ENCODE measurements at regions not wholly inside any gene's neighbourhood (a gene's known extent, or its start where the extent isn't known, plus 50 kb on each side); places are given as distances from the start of the nearest gene placed in this dataset.

GRCh38 chr5:168198359-168198758 lies 93.1 kb upstream of the WWC1 start:
- ATAC-seq (no peak), DNase-seq (no peak)
- CTCF ChIA-PET: no interaction called here
- Mint-ChIP-seq H3K27ac (no peak overlapping the region), H3K4me3 (no peak overlapping the region), H3K36me3 (no peaks in the 10 kb centered on the region), H3K27me3 (peaks cover 0 to 22% (median 4%) of the 10 kb centered on the region in 5 donors), H3K9me3 (no peaks in the 10 kb centered on the region), H3K4me1 (peaks cover 0 to 3% (median 0%) of the 10 kb centered on the region in 7 donors)
- Histone ChIP-seq H3K9me3 (ENCODE audit: control insufficient read depth in 2 of 3, low read length in 3 of 3) (no peaks in the 10 kb centered on the region), H3K27me3 (ENCODE audit: control insufficient read depth in 2 of 2, insufficient read depth in 2 of 2, low read length in 2 of 2) (no peaks in the 10 kb centered on the region), H3K4me1 (ENCODE audit: control insufficient read depth in 2 of 2, insufficient read depth in 2 of 2, low read length in 2 of 2) (no peaks in the 10 kb centered on the region), H3K4me3 (ENCODE audit: low read length) (no peak overlapping the region), H3K27ac (ENCODE audit: low read depth, low read length) (no peak overlapping the region), H3K36me3 (ENCODE audit: control insufficient read depth in 2 of 3, insufficient read depth in 3 of 3, low read length in 3 of 3) (no peaks in the 10 kb centered on the region)
- POLR2A ChIA-PET: no interaction called here
- intact Hi-C loops (cut with micrococcal nuclease): no loop called here

GRCh38 chr5:168202996-168203395 lies 88.4 kb upstream of the WWC1 start:
- ATAC-seq: no peak
- no peaks in the 10 kb centered on the region for H3K36me3 Mint-ChIP-seq
- peaks cover 0 to 4% (median 0%) of the 10 kb centered on the region in 7 donors for H3K4me1 Mint-ChIP-seq
- no peak for DNase-seq
- H3K27ac Mint-ChIP-seq: no peak overlapping the region
- Histone ChIP-seq H3K27ac (ENCODE audit: low read depth, low read length) (no peak overlapping the region), H3K4me3 (ENCODE audit: low read length) (no peak overlapping the region), H3K27me3 (ENCODE audit: control insufficient read depth in 2 of 2, insufficient read depth in 2 of 2, low read length in 2 of 2) (no peaks in the 10 kb centered on the region), H3K36me3 (ENCODE audit: control insufficient read depth in 2 of 3, insufficient read depth in 3 of 3, low read length in 3 of 3) (no peaks in the 10 kb centered on the region), H3K4me1 (ENCODE audit: control insufficient read depth in 2 of 2, insufficient read depth in 2 of 2, low read length in 2 of 2) (no peaks in the 10 kb centered on the region), H3K9me3 (ENCODE audit: control insufficient read depth in 2 of 3, low read length in 3 of 3) (no peaks in the 10 kb centered on the region)
- ChIA-PET POLR2A (no interaction called here), CTCF (no interaction called here)
- intact Hi-C loops (cut with micrococcal nuclease): no loop called here
- H3K9me3 Mint-ChIP-seq: no peaks in the 10 kb centered on the region
- H3K27me3 Mint-ChIP-seq: peaks cover 0 to 8% (median 4%) of the 10 kb centered on the region in 5 donors
- no peak overlapping the region for H3K4me3 Mint-ChIP-seq

DNA sequence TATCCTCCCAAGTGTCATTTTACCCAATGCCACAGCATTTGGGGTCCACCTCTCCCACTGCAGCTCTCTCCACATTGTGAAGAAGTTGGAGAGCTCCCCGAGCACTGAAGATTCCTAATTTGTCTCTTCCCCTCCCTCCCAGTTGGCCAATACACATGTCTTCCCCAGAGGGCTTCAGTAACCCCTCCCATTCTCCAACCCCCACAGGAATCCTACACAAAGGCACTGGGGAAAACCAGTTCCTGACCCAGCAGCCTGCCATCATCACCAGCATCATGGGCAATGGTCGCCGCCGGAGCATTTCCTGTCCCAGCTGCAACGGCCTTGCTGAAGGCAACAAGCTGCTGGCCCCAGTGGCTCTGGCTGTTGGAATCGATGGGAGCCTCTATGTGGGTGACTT lies 87.3 kb upstream of the WWC1 start:
- CTCF ChIA-PET: no interaction called here
- H3K27me3 Mint-ChIP-seq: peaks cover 0 to 8% (median 4%) of the 10 kb centered on the region in 5 donors

DNA sequence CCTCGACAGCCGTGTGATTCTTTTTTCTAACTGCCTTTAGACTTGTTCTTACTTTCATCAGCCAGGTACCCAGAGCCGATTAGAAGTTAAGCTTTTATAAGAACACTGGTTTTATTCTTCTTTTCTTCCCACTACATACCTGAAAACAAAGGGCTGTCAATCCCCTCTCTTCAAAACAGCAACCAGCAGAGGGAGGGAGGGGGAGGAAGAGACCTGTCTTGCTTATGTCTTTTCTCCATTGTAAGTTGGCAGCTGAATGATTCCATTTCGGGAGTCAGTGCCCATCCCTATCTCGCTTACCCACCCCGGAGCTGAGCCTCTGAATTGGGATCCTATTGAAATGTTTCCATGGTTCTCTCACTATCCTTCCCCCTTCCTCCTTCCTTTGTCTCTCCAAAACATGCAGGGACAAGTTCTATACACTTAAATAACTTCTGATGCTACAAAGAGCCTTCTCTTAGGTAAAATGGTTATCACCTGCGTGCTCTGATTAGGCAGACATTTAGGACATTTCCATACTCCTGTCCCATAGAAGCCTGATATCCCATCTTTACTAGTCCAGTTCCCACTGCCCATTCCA lies 83.9 kb upstream of the WWC1 start:
- no peak overlapping the region for H3K4me3 ChIP-seq (ENCODE audit: low read length)
- Mint-ChIP-seq H3K27ac (no peak overlapping the region), H3K27me3 (peaks cover 0 to 8% (median 4%) of the 10 kb centered on the region in 5 donors), H3K4me3 (no peak overlapping the region), H3K4me1 (peaks cover 0 to 4% (median 0%) of the 10 kb centered on the region in 7 donors), H3K36me3 (no peaks in the 10 kb centered on the region), H3K9me3 (no peaks in the 10 kb centered on the region)
- H3K4me1 ChIP-seq (ENCODE audit: control insufficient read depth in 2 of 2, insufficient read depth in 2 of 2, low read length in 2 of 2): no peaks in the 10 kb centered on the region
- ATAC-seq (no peak), DNase-seq (no peak)
- no peaks in the 10 kb centered on the region for H3K36me3 ChIP-seq (ENCODE audit: control insufficient read depth in 2 of 3, insufficient read depth in 3 of 3, low read length in 3 of 3)
- CTCF ChIA-PET: no interaction called here
- H3K27me3 ChIP-seq (ENCODE audit: control insufficient read depth in 2 of 2, insufficient read depth in 2 of 2, low read length in 2 of 2): no peaks in the 10 kb centered on the region
- POLR2A ChIA-PET: no interaction called here
- intact Hi-C loops (cut with micrococcal nuclease): no loop called here
- no peak overlapping the region for H3K27ac ChIP-seq (ENCODE audit: low read depth, low read length)
- H3K9me3 ChIP-seq (ENCODE audit: control insufficient read depth in 2 of 3, low read length in 3 of 3): no peaks in the 10 kb centered on the region

More for the DNA sequence above, 87.3 kb upstream of the WWC1 start:
- Histone ChIP-seq H3K27ac (ENCODE audit: low read depth, low read length) (no peak overlapping the region), H3K4me3 (ENCODE audit: low read length) (no peak overlapping the region), H3K36me3 (ENCODE audit: control insufficient read depth in 2 of 3, insufficient read depth in 3 of 3, low read length in 3 of 3) (no peaks in the 10 kb centered on the region), H3K4me1 (ENCODE audit: control insufficient read depth in 2 of 2, insufficient read depth in 2 of 2, low read length in 2 of 2) (no peaks in the 10 kb centered on the region), H3K27me3 (ENCODE audit: control insufficient read depth in 2 of 2, insufficient read depth in 2 of 2, low read length in 2 of 2) (no peaks in the 10 kb centered on the region), H3K9me3 (ENCODE audit: control insufficient read depth in 2 of 3, low read length in 3 of 3) (no peaks in the 10 kb centered on the region)
- ATAC-seq (no peak), DNase-seq (no peak)
- H3K27ac Mint-ChIP-seq: no peak overlapping the region
- intact Hi-C loops (cut with micrococcal nuclease): no loop called here
- POLR2A ChIA-PET: no interaction called here
- H3K36me3 Mint-ChIP-seq: no peaks in the 10 kb centered on the region
- H3K4me3 Mint-ChIP-seq: no peak overlapping the region
- peaks cover 0 to 4% (median 0%) of the 10 kb centered on the region in 7 donors for H3K4me1 Mint-ChIP-seq
- H3K9me3 Mint-ChIP-seq: no peaks in the 10 kb centered on the region

- intact Hi-C loops (cut with micrococcal nuclease): no loop called here
- Histone ChIP-seq H3K4me1 (ENCODE audit: control insufficient read depth in 2 of 2, insufficient read depth in 2 of 2, low read length in 2 of 2) (no peaks in the 10 kb centered on the region), H3K9me3 (ENCODE audit: control insufficient read depth in 2 of 3, low read length in 3 of 3) (no peaks in the 10 kb centered on the region), H3K27me3 (ENCODE audit: control insufficient read depth in 2 of 2, insufficient read depth in 2 of 2, low read length in 2 of 2) (no peaks in the 10 kb centered on the region), H3K27ac (ENCODE audit: low read depth, low read length) (no peak overlapping the region), H3K36me3 (ENCODE audit: control insufficient read depth in 2 of 3, insufficient read depth in 3 of 3, low read length in 3 of 3) (no peaks in the 10 kb centered on the region), H3K4me3 (ENCODE audit: low read length) (no peak overlapping the region)
- H3K27me3 Mint-ChIP-seq: peaks cover 0 to 15% (median 4%) of the 10 kb centered on the region in 5 donors
- H3K36me3 Mint-ChIP-seq: no peaks in the 10 kb centered on the region
- H3K27ac Mint-ChIP-seq: no peak overlapping the region
- ATAC-seq (no peak), DNase-seq (no peak)
- H3K4me3 Mint-ChIP-seq: no peak overlapping the region
- ChIA-PET CTCF (no interaction called here), POLR2A (no interaction called here)
- no peaks in the 10 kb centered on the region for H3K9me3 Mint-ChIP-seq
- H3K4me1 Mint-ChIP-seq: peaks cover 0 to 2% (median 0%) of the 10 kb centered on the region in 7 donors
Observed at GRCh38 chr5:168209244-168209995, 82.0 kb upstream of the WWC1 start.

DNA sequence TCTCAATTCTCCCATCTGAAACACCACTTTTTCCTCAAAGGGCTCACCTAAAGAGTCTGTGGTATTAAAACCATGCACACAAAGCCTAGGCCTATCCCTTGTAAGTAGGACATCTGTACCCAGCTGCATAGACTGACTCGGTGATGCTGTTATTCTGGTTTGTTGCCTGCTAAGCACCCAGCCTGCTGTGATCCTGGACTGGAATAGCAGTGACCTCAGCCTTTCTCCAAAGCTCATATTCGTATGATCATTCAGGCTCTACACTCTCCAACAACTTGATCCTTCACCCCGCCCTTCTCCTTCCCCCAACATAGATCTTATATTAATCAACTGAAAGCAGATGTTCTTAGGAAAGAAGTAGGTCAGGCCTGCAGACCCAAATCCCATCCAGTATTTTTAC lies 81.4 kb upstream of the WWC1 start:
- Histone ChIP-seq H3K9me3 (ENCODE audit: control insufficient read depth in 2 of 3, low read length in 3 of 3) (no peaks in the 10 kb centered on the region), H3K27me3 (ENCODE audit: control insufficient read depth in 2 of 2, insufficient read depth in 2 of 2, low read length in 2 of 2) (no peaks in the 10 kb centered on the region), H3K36me3 (ENCODE audit: control insufficient read depth in 2 of 3, insufficient read depth in 3 of 3, low read length in 3 of 3) (no peaks in the 10 kb centered on the region), H3K27ac (ENCODE audit: low read depth, low read length) (no peak overlapping the region), H3K4me1 (ENCODE audit: control insufficient read depth in 2 of 2, insufficient read depth in 2 of 2, low read length in 2 of 2) (no peaks in the 10 kb centered on the region), H3K4me3 (ENCODE audit: low read length) (no peak overlapping the region)
- no peaks in the 10 kb centered on the region for H3K36me3 Mint-ChIP-seq
- H3K27ac Mint-ChIP-seq: no peak overlapping the region
- peaks cover 0 to 2% (median 0%) of the 10 kb centered on the region in 7 donors for H3K4me1 Mint-ChIP-seq
- ATAC-seq (no peak), DNase-seq (no peak)
- H3K27me3 Mint-ChIP-seq: peaks cover 0 to 13% (median 4%) of the 10 kb centered on the region in 5 donors
- ChIA-PET POLR2A (no interaction called here), CTCF (no interaction called here)
- no peak overlapping the region for H3K4me3 Mint-ChIP-seq
- intact Hi-C loops (cut with micrococcal nuclease): no loop called here
- H3K9me3 Mint-ChIP-seq: no peaks in the 10 kb centered on the region

- CTCF ChIA-PET: no interaction called here
- H3K36me3 Mint-ChIP-seq: no peaks in the 10 kb centered on the region
Observed at GRCh38 chr5:168211245-168211644, 80.2 kb upstream of the WWC1 start.

More at GRCh38 chr5:168211245-168211644, 80.2 kb upstream of the WWC1 start:
- no peaks in the 10 kb centered on the region for H3K27me3 ChIP-seq (ENCODE audit: control insufficient read depth in 2 of 2, insufficient read depth in 2 of 2, low read length in 2 of 2)
- POLR2A ChIA-PET: no interaction called here
- H3K36me3 ChIP-seq (ENCODE audit: control insufficient read depth in 2 of 3, insufficient read depth in 3 of 3, low read length in 3 of 3): no peaks in the 10 kb centered on the region
- H3K27ac ChIP-seq (ENCODE audit: low read depth, low read length): no peak overlapping the region
- no peaks in the 10 kb centered on the region for H3K4me1 Mint-ChIP-seq
- no peak overlapping the region for H3K4me3 ChIP-seq (ENCODE audit: low read length)
- intact Hi-C loops (cut with micrococcal nuclease): no loop called here
- no peaks in the 10 kb centered on the region for H3K9me3 Mint-ChIP-seq
- ATAC-seq (no peak), DNase-seq (no peak)
- no peaks in the 10 kb centered on the region for H3K4me1 ChIP-seq (ENCODE audit: control insufficient read depth in 2 of 2, insufficient read depth in 2 of 2, low read length in 2 of 2)
- no peak overlapping the region for H3K27ac Mint-ChIP-seq
- peaks cover 0 to 12% (median 4%) of the 10 kb centered on the region in 5 donors for H3K27me3 Mint-ChIP-seq
- no peak overlapping the region for H3K4me3 Mint-ChIP-seq
- no peaks in the 10 kb centered on the region for H3K9me3 ChIP-seq (ENCODE audit: control insufficient read depth in 2 of 3, low read length in 3 of 3)

Measured in naive thymus-derived CD4-positive, alpha-beta T cell (primary cell).